GM19468 (cell line): ENCODE measurements at regions not wholly inside any gene's neighbourhood (a gene's known extent, or its start where the extent isn't known, plus 50 kb on each side); places are given as distances from the start of the nearest gene placed in this dataset.

ENCODE experiments used
- ATAC-seq: cut with Tn5 transposase; IDR thresholded peaks from one replicate; pipeline ENCODE4 v1.9.1; 2021; ENCODE audit warnings: mild to moderate bottlenecking, moderate library complexity, moderate number of reproducible peaks; ENCODE audit not compliant: unreplicated experiment; ENCODE audit errors: extremely low read depth

- no peak for ATAC-seq
These were observed 550.2 kb downstream of the USP25 start for GRCh38 chr21:16279731-16280581.

GRCh38 chr21:16280686-16281091, 550.9 kb downstream of the USP25 start:
- ATAC-seq: no peak

- ATAC-seq: no peak
These were observed 553.7 kb downstream of the USP25 start for GRCh38 chr21:16283516-16283915.

GRCh38 chr21:16285605-16286126, 555.9 kb downstream of the USP25 start:
- ATAC-seq: no peak

GRCh38 chr21:16287046-16287445, 557.3 kb downstream of the USP25 start:
- ATAC-seq: no peak

- ATAC-seq: no peak
These were observed 561.5 kb downstream of the USP25 start for GRCh38 chr21:16291296-16291695.

- no peak for ATAC-seq
These were observed 564.3 kb downstream of the USP25 start for GRCh38 chr21:16294128-16294527.

- ATAC-seq: no peak
These were observed 573.1 kb downstream of the USP25 start for GRCh38 chr21:16302851-16303282.

GRCh38 chr21:16304174-16305095, 574.7 kb downstream of the USP25 start:
- ATAC-seq: no peak

- no peak for ATAC-seq
These were observed 575.9 kb downstream of the USP25 start for GRCh38 chr21:16305686-16306085.

- ATAC-seq: no peak
These were observed 577.5 kb downstream of the USP25 start for GRCh38 chr21:16307256-16307655.

GRCh38 chr21:16308269-16308668, 578.5 kb downstream of the USP25 start:
- peak; percentile 68 for ATAC-seq

- no peak for ATAC-seq
These were observed 579.6 kb downstream of the USP25 start for GRCh38 chr21:16309250-16309971.

- ATAC-seq: no peak
These were observed 580.4 kb downstream of the USP25 start for GRCh38 chr21:16310176-16310575.

GRCh38 chr21:16311229-16311628, 581.4 kb downstream of the USP25 start:
- ATAC-seq: no peak

- no peak for ATAC-seq
These were observed 582.5 kb downstream of the USP25 start for GRCh38 chr21:16312321-16312720.

- no peak for ATAC-seq
These were observed 585.4 kb downstream of the USP25 start for GRCh38 chr21:16315223-16315622.

GRCh38 chr21:16318651-16319300, 589.0 kb downstream of the USP25 start:
- no peak for ATAC-seq

- ATAC-seq: no peak
These were observed 590.3 kb downstream of the USP25 start for GRCh38 chr21:16320110-16320509.

GRCh38 chr21:16322454-16322853, 592.7 kb downstream of the USP25 start:
- ATAC-seq: no peak
